WTC11 (cell line): ENCODE measurements at regions not wholly inside any gene's neighbourhood (a gene's known extent, or its start where the extent isn't known, plus 50 kb on each side); places are given as distances from the start of the nearest gene placed in this dataset.

Source experiments
- ATAC-seq: fragments of 200-7000 bp; cut with Tn5 transposase; 2 replicates; pipeline ENCODE4 v1.10.0; 2021; ENCODE audit warnings: mild to moderate bottlenecking, moderate library complexity
- CTCF ChIA-PET: fragments of 300-600 bp; sonication (Branson Sonifier 250); formaldehyde crosslinking; loops from one replicate; lab custom pipeline; 2021; ENCODE audit warnings: antibody characterized with exemption; lab: Charles Lee
- POLR2A ChIA-PET: fragments of 350-600 bp; sonication (Branson Sonifier 250); formaldehyde crosslinking; loops from one replicate; lab custom pipeline; 2021; ENCODE audit warnings: antibody characterized with exemption; lab: Charles Lee
- DNase-seq: peaks from one replicate; pipeline ENCODE4 v3.0.0; 2021; ENCODE audit warnings: low spot score
- H3K27ac Mint-ChIP-seq: 2 replicates; pipeline ENCODE4 v1.8.0; 2021; ENCODE audit warnings: mixed read lengths
- H3K27me3 Mint-ChIP-seq: 2 replicates; pipeline ENCODE4 v1.8.0; 2021; ENCODE audit warnings: low read depth, mild to moderate bottlenecking, moderate library complexity, mixed read lengths
- H3K36me3 Mint-ChIP-seq: 2 replicates; pipeline ENCODE4 v1.8.0; 2021; ENCODE audit warnings: mixed read lengths
- H3K4me1 Mint-ChIP-seq: 2 replicates; pipeline ENCODE4 v1.8.0; 2022; ENCODE audit warnings: mixed read lengths
- H3K4me3 Mint-ChIP-seq: 2 replicates; pipeline ENCODE4 v1.8.0; 2021; ENCODE audit warnings: mild to moderate bottlenecking, moderate library complexity, mixed read lengths
- H3K9me3 Mint-ChIP-seq: 2 replicates; pipeline ENCODE4 v1.8.0; 2021; ENCODE audit warnings: mixed read lengths
- ATF1 ChIP-seq: sonication (generic); formaldehyde crosslinking; IDR thresholded peaks from 2 replicates; pipeline ENCODE4 v1.8.1; 2023; ENCODE audit warnings: mild to moderate bottlenecking, moderate library complexity, missing genetic modification reagents
- CBFB ChIP-seq: sonication (generic); formaldehyde crosslinking; IDR thresholded peaks from 2 replicates; pipeline ENCODE4 v1.8.1; 2022; ENCODE audit warnings: mild to moderate bottlenecking, low read depth, missing genetic modification reagents
- FOXK1 ChIP-seq: sonication (generic); formaldehyde crosslinking; IDR thresholded peaks from 2 replicates; pipeline ENCODE4 v1.8.0; 2022; ENCODE audit warnings: mild to moderate bottlenecking, moderate library complexity, missing genetic modification reagents
- GABPB1 ChIP-seq: sonication (generic); formaldehyde crosslinking; IDR thresholded peaks from 2 replicates; pipeline ENCODE4 v1.8.1; 2023; ENCODE audit warnings: mild to moderate bottlenecking, missing genetic modification reagents
- GRHL2 ChIP-seq: fragments of 250-450 bp; sonication (Bioruptor Pico); IDR thresholded peaks from 2 replicates; pipeline ENCODE4 v1.8.0; 2022; ENCODE audit warnings: mild to moderate bottlenecking, moderate library complexity; ENCODE audit not compliant: insufficient replicate concordance, severe bottlenecking
- HMGA2 ChIP-seq: fragments of 250-450 bp; sonication (Bioruptor Pico); IDR thresholded peaks from 2 replicates; pipeline ENCODE4 v1.4.0; 2021; ENCODE audit warnings: mild to moderate bottlenecking, moderate library complexity
- IRF2 ChIP-seq: sonication (generic); formaldehyde crosslinking; IDR thresholded peaks from 2 replicates; pipeline ENCODE4 v1.8.0; 2022; ENCODE audit warnings: low read depth, missing genetic modification reagents, borderline replicate concordance
- JUN ChIP-seq: sonication (generic); formaldehyde crosslinking; IDR thresholded peaks from 2 replicates; pipeline ENCODE4 v1.8.0; 2023; ENCODE audit warnings: mild to moderate bottlenecking, missing genetic modification reagents
- NFYB ChIP-seq: sonication (generic); formaldehyde crosslinking; conservative IDR thresholded peaks from 2 replicates; pipeline ENCODE4 v1.8.0; 2022; ENCODE audit warnings: low read depth, missing genetic modification reagents
- NR1H2 ChIP-seq: sonication (generic); formaldehyde crosslinking; IDR thresholded peaks from 2 replicates; pipeline ENCODE4 v1.9.0; 2021; ENCODE audit warnings: mild to moderate bottlenecking, moderate library complexity, missing genetic modification reagents
- PRRX2 ChIP-seq: fragments of 250-450 bp; sonication (Bioruptor Pico); IDR thresholded peaks from 2 replicates; pipeline ENCODE4 v1.8.0; 2021; ENCODE audit warnings: mild to moderate bottlenecking
- SMAD3 ChIP-seq: sonication (generic); formaldehyde crosslinking; IDR thresholded peaks from 2 replicates; pipeline ENCODE4 v1.8.0; 2022; ENCODE audit warnings: missing genetic modification reagents, mild to moderate bottlenecking, borderline replicate concordance
- SMAD4 ChIP-seq: sonication (generic); formaldehyde crosslinking; IDR thresholded peaks from 2 replicates; pipeline ENCODE4 v1.8.0; 2022; ENCODE audit warnings: mild to moderate bottlenecking, missing genetic modification reagents
- TEAD1 ChIP-seq: sonication (generic); formaldehyde crosslinking; IDR thresholded peaks from 2 replicates; pipeline ENCODE4 v1.8.0; 2022; ENCODE audit warnings: mild to moderate bottlenecking, missing genetic modification reagents
- TF ChIP-seq, protein P1 (sequence below): sonication (generic); formaldehyde crosslinking; IDR thresholded peaks from 2 replicates; pipeline ENCODE4 v1.8.1; 2022; ENCODE audit warnings: mild to moderate bottlenecking, moderate library complexity, missing genetic modification reagents
- TF ChIP-seq, protein P2 (sequence below): sonication (generic); formaldehyde crosslinking; conservative IDR thresholded peaks from 2 replicates; pipeline ENCODE4 v1.8.1; 2023; ENCODE audit warnings: mild to moderate bottlenecking, low read depth, missing genetic modification reagents, moderate library complexity
- TF ChIP-seq, protein P3 (sequence below): sonication (generic); formaldehyde crosslinking; IDR thresholded peaks from 2 replicates; pipeline ENCODE4 v1.8.1; 2023; ENCODE audit warnings: mild to moderate bottlenecking, missing genetic modification reagents, borderline replicate concordance
- TF ChIP-seq, protein P4 (sequence below): sonication (generic); formaldehyde crosslinking; IDR thresholded peaks from 2 replicates; pipeline ENCODE4 v1.8.0; 2023; ENCODE audit warnings: missing genetic modification reagents
- TF ChIP-seq, protein P5 (sequence below): fragments of 200-600 bp; IDR thresholded peaks from 2 replicates; pipeline ENCODE4 v1.8.0; 2022; ENCODE audit warnings: antibody characterized with exemption
- TF ChIP-seq, protein P6 (sequence below): sonication (generic); formaldehyde crosslinking; IDR thresholded peaks from 2 replicates; pipeline ENCODE4 v1.8.0; 2022; ENCODE audit warnings: mild to moderate bottlenecking, missing genetic modification reagents

DNA sequence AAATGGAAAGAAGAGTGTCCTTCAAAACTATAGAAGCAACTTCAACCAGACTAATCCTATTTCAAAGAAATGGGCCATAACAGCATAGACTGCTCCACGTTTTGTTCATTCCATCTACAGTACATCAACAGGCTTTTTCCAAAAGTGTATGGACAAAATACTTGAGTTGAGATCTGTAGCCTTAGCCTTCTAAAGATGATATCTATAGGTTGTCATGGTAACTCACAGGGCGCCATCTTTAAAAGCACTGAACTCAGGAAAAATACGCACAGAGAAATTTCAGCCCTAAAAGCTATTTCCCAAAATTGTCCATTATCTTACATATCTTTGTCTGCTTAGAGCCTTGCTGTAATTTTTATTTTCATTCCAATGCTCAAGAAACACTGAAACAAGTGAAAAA lies 439.4 kb upstream of the NBEA start:
- Mint-ChIP-seq H3K4me1 (no peaks in the 10 kb centered on the region), H3K27me3 (no peaks in the 10 kb centered on the region), H3K9me3 (peaks cover 15% of the 10 kb centered on the region), H3K36me3 (no peaks in the 10 kb centered on the region), H3K4me3 (no peak overlapping the region), H3K27ac (no peak overlapping the region)
- no peak for TF ChIP-seq NFYB (CRISPR knock-in tag)
- no peak for TF ChIP-seq SMAD4 (CRISPR knock-in tag)
- TF ChIP-seq, protein P1, sequence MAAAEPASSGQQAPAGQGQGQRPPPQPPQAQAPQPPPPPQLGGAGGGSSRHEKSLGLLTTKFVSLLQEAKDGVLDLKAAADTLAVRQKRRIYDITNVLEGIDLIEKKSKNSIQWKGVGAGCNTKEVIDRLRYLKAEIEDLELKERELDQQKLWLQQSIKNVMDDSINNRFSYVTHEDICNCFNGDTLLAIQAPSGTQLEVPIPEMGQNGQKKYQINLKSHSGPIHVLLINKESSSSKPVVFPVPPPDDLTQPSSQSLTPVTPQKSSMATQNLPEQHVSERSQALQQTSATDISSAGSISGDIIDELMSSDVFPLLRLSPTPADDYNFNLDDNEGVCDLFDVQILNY (CRISPR knock-in tag) = no peak
- TF ChIP-seq TEAD1 (CRISPR knock-in tag) = no peak
- no peak for TF ChIP-seq ATF1 (CRISPR knock-in tag)
- TF ChIP-seq, protein P2, sequence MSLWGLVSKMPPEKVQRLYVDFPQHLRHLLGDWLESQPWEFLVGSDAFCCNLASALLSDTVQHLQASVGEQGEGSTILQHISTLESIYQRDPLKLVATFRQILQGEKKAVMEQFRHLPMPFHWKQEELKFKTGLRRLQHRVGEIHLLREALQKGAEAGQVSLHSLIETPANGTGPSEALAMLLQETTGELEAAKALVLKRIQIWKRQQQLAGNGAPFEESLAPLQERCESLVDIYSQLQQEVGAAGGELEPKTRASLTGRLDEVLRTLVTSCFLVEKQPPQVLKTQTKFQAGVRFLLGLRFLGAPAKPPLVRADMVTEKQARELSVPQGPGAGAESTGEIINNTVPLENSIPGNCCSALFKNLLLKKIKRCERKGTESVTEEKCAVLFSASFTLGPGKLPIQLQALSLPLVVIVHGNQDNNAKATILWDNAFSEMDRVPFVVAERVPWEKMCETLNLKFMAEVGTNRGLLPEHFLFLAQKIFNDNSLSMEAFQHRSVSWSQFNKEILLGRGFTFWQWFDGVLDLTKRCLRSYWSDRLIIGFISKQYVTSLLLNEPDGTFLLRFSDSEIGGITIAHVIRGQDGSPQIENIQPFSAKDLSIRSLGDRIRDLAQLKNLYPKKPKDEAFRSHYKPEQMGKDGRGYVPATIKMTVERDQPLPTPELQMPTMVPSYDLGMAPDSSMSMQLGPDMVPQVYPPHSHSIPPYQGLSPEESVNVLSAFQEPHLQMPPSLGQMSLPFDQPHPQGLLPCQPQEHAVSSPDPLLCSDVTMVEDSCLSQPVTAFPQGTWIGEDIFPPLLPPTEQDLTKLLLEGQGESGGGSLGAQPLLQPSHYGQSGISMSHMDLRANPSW = no peak
- TF ChIP-seq SMAD3 (CRISPR knock-in tag) = no peak
- TF ChIP-seq GRHL2 (CRISPR knock-in tag) = no peak
- TF ChIP-seq CBFB = no peak
- ChIA-PET CTCF (interaction anchor here (0.6 kb wide), 1 partner anchor 76 kb away, joined by 3 read pairs; no protein-coding TSS in a partner anchor), POLR2A (no interaction called here)
- ATAC-seq = no peak
- no peak for DNase-seq

DNA sequence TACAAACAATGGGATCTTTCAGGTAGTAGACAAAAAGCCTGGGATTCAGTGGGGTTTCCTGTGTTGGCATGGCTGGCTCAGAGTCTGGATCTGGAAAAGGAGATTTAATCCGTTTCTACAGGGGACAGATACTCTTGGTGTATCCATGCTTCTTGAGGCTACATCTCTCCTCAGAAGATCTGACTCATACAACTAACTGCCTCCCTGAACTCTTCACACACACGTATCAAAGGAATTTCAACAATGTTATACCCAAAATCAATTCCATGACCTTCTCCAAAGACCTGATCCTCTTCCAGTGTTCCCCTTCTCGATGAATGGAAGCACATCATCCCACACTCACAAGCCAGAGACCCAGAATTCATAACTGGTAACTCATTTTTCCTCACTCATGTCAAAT lies 435.3 kb upstream of the NBEA start:
- TF ChIP-seq HMGA2 = no peak
- H3K9me3 Mint-ChIP-seq = peaks cover 21% of the 10 kb centered on the region
- H3K27me3 Mint-ChIP-seq = no peaks in the 10 kb centered on the region
- no peaks in the 10 kb centered on the region for H3K4me1 Mint-ChIP-seq
- no peak overlapping the region for H3K4me3 Mint-ChIP-seq
- no peak for DNase-seq
- no peaks in the 10 kb centered on the region for H3K36me3 Mint-ChIP-seq
- no peak overlapping the region for H3K27ac Mint-ChIP-seq
- ChIA-PET POLR2A (no interaction called here), CTCF (no interaction called here)
- no peak for ATAC-seq

DNA sequence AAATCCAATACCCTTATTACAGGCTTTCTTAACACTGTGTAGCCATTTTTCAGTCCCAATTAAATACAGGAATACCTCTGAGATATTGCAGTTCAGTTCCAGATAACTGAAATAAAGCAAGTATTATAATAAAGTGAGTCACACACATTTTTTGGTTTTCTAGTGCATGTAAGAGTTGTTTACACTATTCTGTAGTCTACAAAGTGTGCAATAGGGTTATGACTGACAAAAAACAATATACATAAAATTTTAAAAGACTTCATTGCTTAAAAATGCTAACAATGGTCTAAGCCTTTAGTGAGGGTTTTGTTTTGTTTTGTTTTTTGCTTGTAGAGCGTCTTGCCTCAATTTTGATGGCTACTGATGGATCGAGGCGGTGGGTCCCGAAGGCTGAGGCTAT lies 434.4 kb upstream of the NBEA start:
- H3K27me3 Mint-ChIP-seq = no peaks in the 10 kb centered on the region
- POLR2A ChIA-PET = no interaction called here
- CTCF ChIA-PET = no interaction called here
- H3K4me1 Mint-ChIP-seq = no peaks in the 10 kb centered on the region
- no peak for ATAC-seq
- peaks cover 16% of the 10 kb centered on the region for H3K9me3 Mint-ChIP-seq
- H3K36me3 Mint-ChIP-seq = no peaks in the 10 kb centered on the region
- no peak for DNase-seq
- H3K4me3 Mint-ChIP-seq = no peak overlapping the region
- H3K27ac Mint-ChIP-seq = no peak overlapping the region
- TF ChIP-seq, protein P3, sequence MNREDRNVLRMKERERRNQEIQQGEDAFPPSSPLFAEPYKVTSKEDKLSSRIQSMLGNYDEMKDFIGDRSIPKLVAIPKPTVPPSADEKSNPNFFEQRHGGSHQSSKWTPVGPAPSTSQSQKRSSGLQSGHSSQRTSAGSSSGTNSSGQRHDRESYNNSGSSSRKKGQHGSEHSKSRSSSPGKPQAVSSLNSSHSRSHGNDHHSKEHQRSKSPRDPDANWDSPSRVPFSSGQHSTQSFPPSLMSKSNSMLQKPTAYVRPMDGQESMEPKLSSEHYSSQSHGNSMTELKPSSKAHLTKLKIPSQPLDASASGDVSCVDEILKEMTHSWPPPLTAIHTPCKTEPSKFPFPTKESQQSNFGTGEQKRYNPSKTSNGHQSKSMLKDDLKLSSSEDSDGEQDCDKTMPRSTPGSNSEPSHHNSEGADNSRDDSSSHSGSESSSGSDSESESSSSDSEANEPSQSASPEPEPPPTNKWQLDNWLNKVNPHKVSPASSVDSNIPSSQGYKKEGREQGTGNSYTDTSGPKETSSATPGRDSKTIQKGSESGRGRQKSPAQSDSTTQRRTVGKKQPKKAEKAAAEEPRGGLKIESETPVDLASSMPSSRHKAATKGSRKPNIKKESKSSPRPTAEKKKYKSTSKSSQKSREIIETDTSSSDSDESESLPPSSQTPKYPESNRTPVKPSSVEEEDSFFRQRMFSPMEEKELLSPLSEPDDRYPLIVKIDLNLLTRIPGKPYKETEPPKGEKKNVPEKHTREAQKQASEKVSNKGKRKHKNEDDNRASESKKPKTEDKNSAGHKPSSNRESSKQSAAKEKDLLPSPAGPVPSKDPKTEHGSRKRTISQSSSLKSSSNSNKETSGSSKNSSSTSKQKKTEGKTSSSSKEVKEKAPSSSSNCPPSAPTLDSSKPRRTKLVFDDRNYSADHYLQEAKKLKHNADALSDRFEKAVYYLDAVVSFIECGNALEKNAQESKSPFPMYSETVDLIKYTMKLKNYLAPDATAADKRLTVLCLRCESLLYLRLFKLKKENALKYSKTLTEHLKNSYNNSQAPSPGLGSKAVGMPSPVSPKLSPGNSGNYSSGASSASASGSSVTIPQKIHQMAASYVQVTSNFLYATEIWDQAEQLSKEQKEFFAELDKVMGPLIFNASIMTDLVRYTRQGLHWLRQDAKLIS (CRISPR knock-in tag) = no peak
- TF ChIP-seq FOXK1 (CRISPR knock-in tag) = no peak
- no peak for TF ChIP-seq JUN (CRISPR knock-in tag)
- no peak for TF ChIP-seq PRRX2 (CRISPR knock-in tag)
- no peak for TF ChIP-seq IRF2
- TF ChIP-seq, protein P4, sequence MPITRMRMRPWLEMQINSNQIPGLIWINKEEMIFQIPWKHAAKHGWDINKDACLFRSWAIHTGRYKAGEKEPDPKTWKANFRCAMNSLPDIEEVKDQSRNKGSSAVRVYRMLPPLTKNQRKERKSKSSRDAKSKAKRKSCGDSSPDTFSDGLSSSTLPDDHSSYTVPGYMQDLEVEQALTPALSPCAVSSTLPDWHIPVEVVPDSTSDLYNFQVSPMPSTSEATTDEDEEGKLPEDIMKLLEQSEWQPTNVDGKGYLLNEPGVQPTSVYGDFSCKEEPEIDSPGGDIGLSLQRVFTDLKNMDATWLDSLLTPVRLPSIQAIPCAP = no peak
- TF ChIP-seq, protein P5, sequence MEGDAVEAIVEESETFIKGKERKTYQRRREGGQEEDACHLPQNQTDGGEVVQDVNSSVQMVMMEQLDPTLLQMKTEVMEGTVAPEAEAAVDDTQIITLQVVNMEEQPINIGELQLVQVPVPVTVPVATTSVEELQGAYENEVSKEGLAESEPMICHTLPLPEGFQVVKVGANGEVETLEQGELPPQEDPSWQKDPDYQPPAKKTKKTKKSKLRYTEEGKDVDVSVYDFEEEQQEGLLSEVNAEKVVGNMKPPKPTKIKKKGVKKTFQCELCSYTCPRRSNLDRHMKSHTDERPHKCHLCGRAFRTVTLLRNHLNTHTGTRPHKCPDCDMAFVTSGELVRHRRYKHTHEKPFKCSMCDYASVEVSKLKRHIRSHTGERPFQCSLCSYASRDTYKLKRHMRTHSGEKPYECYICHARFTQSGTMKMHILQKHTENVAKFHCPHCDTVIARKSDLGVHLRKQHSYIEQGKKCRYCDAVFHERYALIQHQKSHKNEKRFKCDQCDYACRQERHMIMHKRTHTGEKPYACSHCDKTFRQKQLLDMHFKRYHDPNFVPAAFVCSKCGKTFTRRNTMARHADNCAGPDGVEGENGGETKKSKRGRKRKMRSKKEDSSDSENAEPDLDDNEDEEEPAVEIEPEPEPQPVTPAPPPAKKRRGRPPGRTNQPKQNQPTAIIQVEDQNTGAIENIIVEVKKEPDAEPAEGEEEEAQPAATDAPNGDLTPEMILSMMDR = no peak
- no peak for TF ChIP-seq GABPB1
- no peak for TF ChIP-seq NR1H2 (CRISPR knock-in tag)
- TF ChIP-seq, protein P2 = no peak
- TF ChIP-seq, protein P6, sequence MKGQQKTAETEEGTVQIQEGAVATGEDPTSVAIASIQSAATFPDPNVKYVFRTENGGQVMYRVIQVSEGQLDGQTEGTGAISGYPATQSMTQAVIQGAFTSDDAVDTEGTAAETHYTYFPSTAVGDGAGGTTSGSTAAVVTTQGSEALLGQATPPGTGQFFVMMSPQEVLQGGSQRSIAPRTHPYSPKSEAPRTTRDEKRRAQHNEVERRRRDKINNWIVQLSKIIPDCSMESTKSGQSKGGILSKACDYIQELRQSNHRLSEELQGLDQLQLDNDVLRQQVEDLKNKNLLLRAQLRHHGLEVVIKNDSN = no peak
